HEK293T (cell line): ENCODE measurements at regions not wholly inside any gene's neighbourhood (a gene's known extent, or its start where the extent isn't known, plus 50 kb on each side); places are given as distances from the start of the nearest gene placed in this dataset.

Experiments used
- ARNT ChIP-seq: fragments of 450-650 bp; IDR thresholded peaks from 2 replicates; pipeline ENCODE4 v1.6.1; 2017; ENCODE audit warnings: mild to moderate bottlenecking
- ELF4 ChIP-seq: fragments of 450-650 bp; IDR thresholded peaks from 2 replicates; pipeline ENCODE4 v1.6.1; 2017; ENCODE audit warnings: antibody characterized with exemption
- SP1 ChIP-seq: fragments of 450-650 bp; IDR thresholded peaks from 2 replicates; pipeline ENCODE4 v1.6.1; 2017
- TARDBP ChIP-seq: fragments of 450-650 bp; IDR thresholded peaks from 2 replicates; pipeline ENCODE4 v1.6.1; 2016
- TF ChIP-seq, protein P1 (sequence below): fragments of 450-650 bp; IDR thresholded peaks from 2 replicates; pipeline ENCODE4 v1.6.1; 2016

DNA sequence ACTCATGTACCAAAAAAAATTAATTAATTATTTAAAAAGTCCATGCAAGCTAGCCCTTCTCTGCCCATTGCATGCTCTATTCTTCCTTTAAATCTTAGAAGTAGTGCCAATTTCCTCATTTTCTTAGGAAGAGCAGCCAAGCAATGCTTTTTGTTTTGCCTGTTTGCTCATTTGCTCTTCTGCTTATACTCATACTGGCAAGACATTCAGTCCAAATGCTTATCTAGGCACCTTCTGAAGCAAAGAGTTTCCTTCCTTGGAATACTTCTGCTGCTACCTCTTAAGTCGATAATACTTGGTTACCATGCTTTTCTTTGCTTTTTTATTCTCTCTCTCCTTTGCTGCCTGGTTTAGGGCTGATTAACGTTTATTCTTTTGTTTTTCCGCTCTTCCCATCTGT, 1318.3 kb downstream of the AACS start:
- TF ChIP-seq SP1 (no peak), ELF4 (no peak), TARDBP (no peak), ARNT (no peak)
- TF ChIP-seq, protein P1, sequence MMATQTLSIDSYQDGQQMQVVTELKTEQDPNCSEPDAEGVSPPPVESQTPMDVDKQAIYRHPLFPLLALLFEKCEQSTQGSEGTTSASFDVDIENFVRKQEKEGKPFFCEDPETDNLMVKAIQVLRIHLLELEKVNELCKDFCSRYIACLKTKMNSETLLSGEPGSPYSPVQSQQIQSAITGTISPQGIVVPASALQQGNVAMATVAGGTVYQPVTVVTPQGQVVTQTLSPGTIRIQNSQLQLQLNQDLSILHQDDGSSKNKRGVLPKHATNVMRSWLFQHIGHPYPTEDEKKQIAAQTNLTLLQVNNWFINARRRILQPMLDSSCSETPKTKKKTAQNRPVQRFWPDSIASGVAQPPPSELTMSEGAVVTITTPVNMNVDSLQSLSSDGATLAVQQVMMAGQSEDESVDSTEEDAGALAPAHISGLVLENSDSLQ, result no peak
